GM12875 (cell line): ENCODE measurements at regions not wholly inside any gene's neighbourhood (a gene's known extent, or its start where the extent isn't known, plus 50 kb on each side); places are given as distances from the start of the nearest gene placed in this dataset.

ENCODE experiments used
- H3K4me3 ChIP-seq: one replicate; pipeline ENCODE4 v1.5.1; 2011; ENCODE audit warnings: low read depth, low read length, control low read depth
- TF ChIP-seq, protein P1 (sequence below): IDR thresholded peaks from 2 replicates; pipeline ENCODE4 v1.5.1; 2011; ENCODE audit warnings: low read depth, mild to moderate bottlenecking, control low read depth, inconsistent platforms, low read length, moderate library complexity, borderline replicate concordance; ENCODE audit not compliant: insufficient read depth

GRCh38 chr5:4797445-4797844 lies 342.7 kb upstream of the ADAMTS16 start:
- TF ChIP-seq, protein P1, sequence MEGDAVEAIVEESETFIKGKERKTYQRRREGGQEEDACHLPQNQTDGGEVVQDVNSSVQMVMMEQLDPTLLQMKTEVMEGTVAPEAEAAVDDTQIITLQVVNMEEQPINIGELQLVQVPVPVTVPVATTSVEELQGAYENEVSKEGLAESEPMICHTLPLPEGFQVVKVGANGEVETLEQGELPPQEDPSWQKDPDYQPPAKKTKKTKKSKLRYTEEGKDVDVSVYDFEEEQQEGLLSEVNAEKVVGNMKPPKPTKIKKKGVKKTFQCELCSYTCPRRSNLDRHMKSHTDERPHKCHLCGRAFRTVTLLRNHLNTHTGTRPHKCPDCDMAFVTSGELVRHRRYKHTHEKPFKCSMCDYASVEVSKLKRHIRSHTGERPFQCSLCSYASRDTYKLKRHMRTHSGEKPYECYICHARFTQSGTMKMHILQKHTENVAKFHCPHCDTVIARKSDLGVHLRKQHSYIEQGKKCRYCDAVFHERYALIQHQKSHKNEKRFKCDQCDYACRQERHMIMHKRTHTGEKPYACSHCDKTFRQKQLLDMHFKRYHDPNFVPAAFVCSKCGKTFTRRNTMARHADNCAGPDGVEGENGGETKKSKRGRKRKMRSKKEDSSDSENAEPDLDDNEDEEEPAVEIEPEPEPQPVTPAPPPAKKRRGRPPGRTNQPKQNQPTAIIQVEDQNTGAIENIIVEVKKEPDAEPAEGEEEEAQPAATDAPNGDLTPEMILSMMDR = no peak

GRCh38 chr5:4802044-4802443 lies 338.1 kb upstream of the ADAMTS16 start:
- no peak overlapping the region for H3K4me3 ChIP-seq
- TF ChIP-seq, protein P1 = no peak

More at GRCh38 chr5:4797445-4797844, 342.7 kb upstream of the ADAMTS16 start:
- no peak overlapping the region for H3K4me3 ChIP-seq

GRCh38 chr5:4804691-4805360 lies 335.3 kb upstream of the ADAMTS16 start:
- TF ChIP-seq, protein P1 = no peak

GRCh38 chr5:4815002-4815401 lies 325.1 kb upstream of the ADAMTS16 start:
- no peak overlapping the region for H3K4me3 ChIP-seq
- TF ChIP-seq, protein P1 = no peak

More at GRCh38 chr5:4804691-4805360, 335.3 kb upstream of the ADAMTS16 start:
- no peak overlapping the region for H3K4me3 ChIP-seq

DNA sequence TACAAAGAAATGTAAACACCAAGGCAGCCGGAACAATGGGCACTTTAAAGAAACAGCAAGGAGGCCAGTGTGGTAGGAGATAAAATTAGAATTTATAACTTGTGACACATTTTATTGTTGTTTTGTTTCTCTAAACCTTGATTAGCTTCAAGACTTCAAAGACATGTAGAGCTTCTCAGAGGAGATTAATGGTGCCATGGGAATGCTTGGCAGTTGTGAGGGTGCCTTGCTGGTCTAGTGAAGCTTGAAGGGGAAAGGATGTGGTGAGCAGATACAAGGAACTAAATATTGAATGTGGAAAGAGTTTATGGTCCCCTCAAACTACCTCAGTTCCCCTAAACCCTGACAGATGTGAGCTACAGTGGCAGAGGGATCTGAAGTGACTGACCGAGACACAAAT lies 322.4 kb upstream of the ADAMTS16 start:
- TF ChIP-seq, protein P1 = no peak
- no peak overlapping the region for H3K4me3 ChIP-seq

DNA sequence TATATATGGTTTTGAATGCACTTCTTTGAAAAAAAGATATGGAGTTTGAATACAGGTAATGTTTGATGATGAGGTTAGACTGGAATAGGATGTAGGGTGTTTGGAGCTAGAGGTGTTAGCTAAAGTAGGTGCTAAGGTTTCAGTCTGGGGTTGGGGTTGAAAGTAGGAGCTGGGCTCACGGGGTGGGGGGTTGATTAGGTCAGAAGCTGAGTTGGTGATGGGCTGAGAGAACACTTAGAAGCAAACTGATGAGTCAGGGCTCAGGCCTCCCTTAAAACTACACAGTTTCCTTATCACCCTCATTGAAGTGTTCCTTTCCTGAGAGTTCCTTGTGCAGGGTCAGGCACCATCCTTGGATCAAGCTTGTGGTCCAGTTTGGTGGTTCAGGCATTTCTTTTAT lies 308.8 kb upstream of the ADAMTS16 start:
- TF ChIP-seq, protein P1 = no peak

DNA sequence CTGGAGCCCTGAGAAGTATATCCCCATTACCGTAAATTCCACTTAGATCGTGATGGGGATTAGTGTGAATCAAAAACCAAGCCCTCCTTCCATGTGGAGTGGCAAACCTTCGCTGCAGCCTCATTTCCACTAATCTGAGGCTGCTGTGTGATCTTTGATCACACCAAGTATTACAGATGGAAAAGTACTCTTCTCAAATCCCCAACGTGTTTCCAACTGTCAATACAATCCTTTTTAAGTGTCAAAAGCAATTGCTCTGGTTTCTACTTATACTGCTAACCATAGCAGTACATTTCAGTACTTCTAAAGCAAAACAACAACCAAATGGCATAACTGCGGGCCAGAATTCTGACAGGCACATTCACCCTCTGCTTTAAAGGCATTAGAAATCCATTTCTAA lies 307.7 kb upstream of the ADAMTS16 start:
- TF ChIP-seq, protein P1 = no peak
- no peak overlapping the region for H3K4me3 ChIP-seq

More for the DNA sequence above, 308.8 kb upstream of the ADAMTS16 start:
- no peak overlapping the region for H3K4me3 ChIP-seq
